MM.1S (cell line): ENCODE measurements at regions not wholly inside any gene's neighbourhood (a gene's known extent, or its start where the extent isn't known, plus 50 kb on each side); places are given as distances from the start of the nearest gene placed in this dataset.

Experiments
- EZH2 ChIP-seq: fragments of 300-600 bp; sonication (generic); optimal IDR thresholded peaks from 2 replicates; pipeline ENCODE3; 2017; ENCODE audit warnings: low read depth, mild to moderate bottlenecking, antibody characterized with exemption, low read length, mixed read lengths
- EZH2phosphoT487 ChIP-seq: fragments of 300-600 bp; sonication (generic); IDR thresholded peaks from 2 replicates; pipeline ENCODE4 v1.6.1; 2018; ENCODE audit warnings: antibody characterized with exemption, low read length
- TF ChIP-seq, protein P1 (sequence below): fragments of 300-600 bp; sonication (generic); IDR thresholded peaks from 2 replicates; pipeline ENCODE4 v1.5.1; 2016; ENCODE audit warnings: antibody characterized with exemption, low read length, mixed read lengths

DNA sequence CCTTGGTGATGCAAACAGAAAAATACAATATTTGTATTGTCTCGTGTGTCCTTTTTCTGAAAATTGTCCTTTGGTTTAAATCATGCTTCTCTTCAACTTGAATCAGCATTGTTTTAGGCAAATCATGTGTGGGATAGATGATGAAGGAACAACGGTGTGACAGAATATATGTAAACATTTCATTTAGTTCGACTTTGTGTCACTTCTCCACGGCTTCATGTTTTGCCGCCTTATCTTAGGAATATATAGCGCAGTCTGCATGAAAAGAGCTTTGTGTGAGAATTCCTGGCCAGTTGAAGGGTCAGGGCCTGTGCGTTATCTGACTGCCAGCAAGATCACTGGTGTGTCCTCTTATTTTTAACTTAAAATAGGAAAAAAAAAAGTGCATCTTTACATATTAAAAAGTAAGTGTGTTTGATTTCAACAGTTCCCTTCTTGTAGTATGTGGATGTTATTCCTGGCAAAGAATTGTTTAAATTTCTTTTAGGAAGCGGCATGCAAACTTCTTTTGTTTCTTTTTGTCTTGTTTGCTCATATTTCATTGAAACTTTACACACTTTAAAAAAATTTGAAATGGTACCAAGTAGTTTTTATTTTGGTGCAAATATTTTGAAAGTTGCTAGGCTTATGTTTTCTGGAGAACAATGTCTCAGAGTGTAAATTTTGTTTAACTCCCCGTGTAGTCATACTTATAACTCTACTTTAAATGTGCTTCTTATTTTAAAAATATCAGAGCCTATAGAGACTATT, 465.2 kb downstream of the USP25 start:
- TF ChIP-seq, protein P1, sequence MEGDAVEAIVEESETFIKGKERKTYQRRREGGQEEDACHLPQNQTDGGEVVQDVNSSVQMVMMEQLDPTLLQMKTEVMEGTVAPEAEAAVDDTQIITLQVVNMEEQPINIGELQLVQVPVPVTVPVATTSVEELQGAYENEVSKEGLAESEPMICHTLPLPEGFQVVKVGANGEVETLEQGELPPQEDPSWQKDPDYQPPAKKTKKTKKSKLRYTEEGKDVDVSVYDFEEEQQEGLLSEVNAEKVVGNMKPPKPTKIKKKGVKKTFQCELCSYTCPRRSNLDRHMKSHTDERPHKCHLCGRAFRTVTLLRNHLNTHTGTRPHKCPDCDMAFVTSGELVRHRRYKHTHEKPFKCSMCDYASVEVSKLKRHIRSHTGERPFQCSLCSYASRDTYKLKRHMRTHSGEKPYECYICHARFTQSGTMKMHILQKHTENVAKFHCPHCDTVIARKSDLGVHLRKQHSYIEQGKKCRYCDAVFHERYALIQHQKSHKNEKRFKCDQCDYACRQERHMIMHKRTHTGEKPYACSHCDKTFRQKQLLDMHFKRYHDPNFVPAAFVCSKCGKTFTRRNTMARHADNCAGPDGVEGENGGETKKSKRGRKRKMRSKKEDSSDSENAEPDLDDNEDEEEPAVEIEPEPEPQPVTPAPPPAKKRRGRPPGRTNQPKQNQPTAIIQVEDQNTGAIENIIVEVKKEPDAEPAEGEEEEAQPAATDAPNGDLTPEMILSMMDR, result no peak
- TF ChIP-seq EZH2, result no peak
- no peak for TF ChIP-seq EZH2phosphoT487
